Neural progenitor cell (in vitro differentiated cells): ENCODE measurements at regions not wholly inside any gene's neighbourhood (a gene's known extent, or its start where the extent isn't known, plus 50 kb on each side); places are given as distances from the start of the nearest gene placed in this dataset.

Experiments
- DNase-seq: peaks from one replicate; pipeline ENCODE4 v3.0.0-alpha.2; 2016; ENCODE audit warnings: low spot score
- H2AFZ ChIP-seq: fragments of 200-600 bp; sonication (generic); replicated peaks from 2 replicates; pipeline ENCODE4 v1.6.1; 2016; ENCODE audit warnings: antibody characterized with exemption
- H3F3A ChIP-seq: fragments of 200-600 bp; sonication (generic); 2 replicates; pipeline ENCODE4 v1.6.1; 2016; ENCODE audit warnings: antibody characterized with exemption, low read depth
- H3K27ac ChIP-seq: fragments of 200-600 bp; sonication (generic); 2 replicates; pipeline ENCODE4 v1.5.1; 2016; ENCODE audit warnings: mild to moderate bottlenecking
- H3K27me3 ChIP-seq: fragments of 200-600 bp; sonication (generic); 2 replicates; pipeline ENCODE4 v1.6.1; 2016; ENCODE audit warnings: mild to moderate bottlenecking, moderate library complexity
- H3K36me3 ChIP-seq: fragments of 200-600 bp; sonication (generic); 2 replicates; pipeline ENCODE4 v1.5.1; 2016
- H3K4me1 ChIP-seq: fragments of 200-600 bp; sonication (generic); 2 replicates; pipeline ENCODE4 v1.6.1; 2016; ENCODE audit warnings: mixed run types
- H3K4me2 ChIP-seq: fragments of 200-600 bp; sonication (generic); 2 replicates; pipeline ENCODE4 v1.6.1; 2016
- H3K4me3 ChIP-seq: fragments of 200-600 bp; sonication (generic); 2 replicates; pipeline ENCODE4 v1.5.1; 2016
- H3K79me2 ChIP-seq: fragments of 200-600 bp; sonication (generic); 2 replicates; pipeline ENCODE4 v1.6.1; 2016; ENCODE audit warnings: low read depth
- H3K9ac ChIP-seq: fragments of 200-600 bp; sonication (generic); 2 replicates; pipeline ENCODE4 v1.6.1; 2016
- H3K9me3 ChIP-seq: fragments of 200-600 bp; sonication (generic); 2 replicates; pipeline ENCODE4 v1.5.1; 2016; ENCODE audit warnings: low read depth
- H4K20me1 ChIP-seq: fragments of 200-600 bp; sonication (generic); 2 replicates; pipeline ENCODE4 v1.6.1; 2016; ENCODE audit warnings: low read depth
- H3K27ac Mint-ChIP-seq: 3 replicates; pipeline ENCODE4 v1.8.0; 2021; ENCODE audit warnings: mixed read lengths
- H3K27me3 Mint-ChIP-seq: 2 replicates; pipeline ENCODE4 v1.8.0; 2022; ENCODE audit warnings: low read depth, mild to moderate bottlenecking, inconsistent platforms, moderate library complexity, mixed read lengths; ENCODE audit not compliant: insufficient read depth
- H3K36me3 Mint-ChIP-seq: 3 replicates; pipeline ENCODE4 v1.8.0; 2021; ENCODE audit warnings: mixed read lengths
- H3K4me1 Mint-ChIP-seq: 3 replicates; pipeline ENCODE4 v1.8.0; 2021; ENCODE audit warnings: mixed read lengths
- H3K4me3 Mint-ChIP-seq: 3 replicates; pipeline ENCODE4 v1.8.0; 2021; ENCODE audit warnings: mild to moderate bottlenecking, moderate library complexity, mixed read lengths
- H3K9me3 Mint-ChIP-seq: 3 replicates; pipeline ENCODE4 v1.8.0; 2020; ENCODE audit warnings: mixed read lengths
- CTCF ChIP-seq: fragments of 200-600 bp; sonication (generic); IDR thresholded peaks from 2 replicates; pipeline ENCODE4 v1.5.1; 2017; ENCODE audit warnings: antibody characterized with exemption, mild to moderate bottlenecking
- EZH2 ChIP-seq: fragments of 200-600 bp; sonication (generic); IDR thresholded peaks from 2 replicates; pipeline ENCODE4 v1.6.1; 2017; ENCODE audit warnings: antibody characterized with exemption, mild to moderate bottlenecking, moderate library complexity
- EZH2phosphoT487 ChIP-seq: fragments of 200-600 bp; sonication (generic); IDR thresholded peaks from 2 replicates; pipeline ENCODE4 v1.6.1; 2017; ENCODE audit warnings: antibody characterized with exemption

GRCh38 chr15:24898715-24899272 lies 56.0 kb upstream of the SNRPN start:
- no peak for TF ChIP-seq EZH2
- TF ChIP-seq EZH2phosphoT487, result no peak
- no peak for TF ChIP-seq CTCF
- Mint-ChIP-seq H3K9me3 (peaks cover 27% of the 10 kb centered on the region), H3K36me3 (peaks cover 11% of the 10 kb centered on the region), H3K27me3 (no peaks in the 10 kb centered on the region), H3K4me3 (no peak overlapping the region), H3K4me1 (peaks cover 12% of the 10 kb centered on the region), H3K27ac (peak overlapping the region; percentile 50)
- Histone ChIP-seq H3F3A (no peaks in the 10 kb centered on the region), H3K4me2 (peak overlapping the region; percentile 24), H2AFZ (no peak overlapping the region), H3K4me1 (peaks cover 18% of the 10 kb centered on the region), H3K27me3 (no peaks in the 10 kb centered on the region), H4K20me1 (no peaks in the 10 kb centered on the region), H3K36me3 (no peaks in the 10 kb centered on the region), H3K27ac (peak overlapping the region; percentile 94), H3K4me3 (no peak overlapping the region), H3K9ac (no peak overlapping the region), H3K79me2 (peaks cover 7% of the 10 kb centered on the region), H3K9me3 (peaks cover 9% of the 10 kb centered on the region)
- peak; percentile 70 for DNase-seq

DNA sequence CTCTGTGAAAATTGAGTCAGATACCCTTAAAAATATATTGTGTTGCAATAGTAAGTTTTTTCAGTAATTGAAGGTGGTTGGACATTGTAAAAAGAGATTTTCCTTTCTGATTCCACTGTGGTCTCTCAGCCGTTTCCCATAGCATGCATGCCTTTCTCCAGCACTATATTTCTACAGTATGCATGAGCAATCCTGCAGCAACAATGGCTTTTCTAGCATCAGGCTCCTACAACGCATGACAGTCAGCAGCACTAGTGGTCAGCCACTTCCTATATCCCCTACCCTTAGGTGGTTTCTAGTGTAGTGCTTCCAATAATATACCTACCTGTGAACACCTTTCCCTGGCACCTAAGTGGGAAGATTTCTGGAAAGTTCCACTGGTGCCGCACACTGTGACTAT lies 55.4 kb upstream of the SNRPN start:
- Histone ChIP-seq H4K20me1 (no peaks in the 10 kb centered on the region), H3K36me3 (no peaks in the 10 kb centered on the region), H3K4me1 (peaks cover 18% of the 10 kb centered on the region), H3K27me3 (no peaks in the 10 kb centered on the region), H2AFZ (no peak overlapping the region), H3F3A (no peaks in the 10 kb centered on the region), H3K79me2 (peaks cover 7% of the 10 kb centered on the region), H3K4me2 (peak overlapping the region; percentile 24), H3K9ac (no peak overlapping the region), H3K27ac (peak overlapping the region; percentile 94), H3K9me3 (peaks cover 9% of the 10 kb centered on the region), H3K4me3 (no peak overlapping the region)
- Mint-ChIP-seq H3K4me1 (peaks cover 12% of the 10 kb centered on the region), H3K9me3 (peaks cover 27% of the 10 kb centered on the region), H3K36me3 (peaks cover 10% of the 10 kb centered on the region), H3K4me3 (no peak overlapping the region), H3K27me3 (no peaks in the 10 kb centered on the region), H3K27ac (no peak overlapping the region)
- no peak for DNase-seq
- TF ChIP-seq CTCF, result no peak
- TF ChIP-seq EZH2, result no peak
- no peak for TF ChIP-seq EZH2phosphoT487

DNA sequence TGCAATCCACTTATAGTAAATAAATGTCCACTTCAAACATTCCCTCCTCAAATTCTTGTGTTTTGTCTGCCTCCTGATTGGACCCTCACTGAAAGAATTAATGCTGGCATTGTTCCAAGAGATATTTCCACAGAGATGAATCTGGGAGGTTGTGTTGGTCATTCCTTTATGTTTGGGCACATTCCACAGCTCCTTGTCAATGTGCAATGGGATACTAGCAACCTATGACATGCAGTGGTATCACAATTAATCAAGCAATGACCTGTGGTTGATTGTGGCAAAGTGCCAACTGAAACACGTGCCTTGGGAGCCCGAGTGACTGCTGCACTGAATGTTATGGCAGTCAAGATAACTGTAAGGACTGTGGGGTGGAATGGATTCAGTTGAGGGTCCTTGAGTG lies 55.0 kb upstream of the SNRPN start:
- H2AFZ ChIP-seq, result no peak overlapping the region
- no peak overlapping the region for H3K4me3 ChIP-seq
- no peaks in the 10 kb centered on the region for H3K27me3 ChIP-seq
- H3K27ac ChIP-seq, result no peak overlapping the region
- DNase-seq, result no peak
- no peaks in the 10 kb centered on the region for H4K20me1 ChIP-seq
- Mint-ChIP-seq H3K9me3 (peaks cover 24% of the 10 kb centered on the region), H3K4me3 (no peak overlapping the region), H3K27ac (no peak overlapping the region), H3K36me3 (peaks cover 7% of the 10 kb centered on the region), H3K4me1 (peaks cover 12% of the 10 kb centered on the region), H3K27me3 (no peaks in the 10 kb centered on the region)
- peaks cover 7% of the 10 kb centered on the region for H3K79me2 ChIP-seq
- no peaks in the 10 kb centered on the region for H3K36me3 ChIP-seq
- peaks cover 5% of the 10 kb centered on the region for H3K9me3 ChIP-seq
- H3K9ac ChIP-seq, result no peak overlapping the region
- TF ChIP-seq EZH2 (no peak), EZH2phosphoT487 (no peak), CTCF (no peak)
- peaks cover 18% of the 10 kb centered on the region for H3K4me1 ChIP-seq
- H3F3A ChIP-seq, result no peaks in the 10 kb centered on the region
- H3K4me2 ChIP-seq, result peak overlapping the region; percentile 24
